GM18520 (cell line): ENCODE measurements at regions not wholly inside any gene's neighbourhood (a gene's known extent, or its start where the extent isn't known, plus 50 kb on each side); places are given as distances from the start of the nearest gene placed in this dataset.

Experiments used
- ATAC-seq: cut with Tn5 transposase; IDR thresholded peaks from one replicate; pipeline ENCODE4 v1.9.1; 2021; ENCODE audit not compliant: unreplicated experiment

GRCh38 chr3:87045473-87045872, 54.5 kb upstream of the VGLL3 start:
- no peak for ATAC-seq

GRCh38 chr3:87044846-87045245, 53.9 kb upstream of the VGLL3 start:
- no peak for ATAC-seq

- ATAC-seq = no peak
These were observed 53.5 kb upstream of the VGLL3 start for GRCh38 chr3:87044409-87044808.

GRCh38 chr3:87041191-87041590, 50.2 kb upstream of the VGLL3 start:
- no peak for ATAC-seq
